BJ (cell line): ENCODE measurements at regions not wholly inside any gene's neighbourhood (a gene's known extent, or its start where the extent isn't known, plus 50 kb on each side); places are given as distances from the start of the nearest gene placed in this dataset.

Source experiments
- CTCF ChIA-PET: fragments of 350-600 bp; formaldehyde crosslinking; extraction: SDS; loops from one replicate; lab custom pipeline; 2021; ENCODE audit warnings: antibody characterized with exemption, inconsistent platforms; lab: Yijun Ruan, JAX
- POLR2A ChIA-PET: fragments of 300-600 bp; sonication (Branson Sonifier 250); formaldehyde crosslinking; extraction: SDS; loops from one replicate; lab custom pipeline; 2021; ENCODE audit warnings: antibody characterized with exemption; lab: Charles Lee
- DNase-seq: peaks from one replicate; pipeline ENCODE4 v3.0.0-alpha.2; 2011; ENCODE audit warnings: low read depth
- H3K27me3 ChIP-seq: 2 replicates; pipeline ENCODE4 v1.6.0; 2011; ENCODE audit warnings: low read length; ENCODE audit not compliant: control insufficient read depth, insufficient read depth
- H3K36me3 ChIP-seq: 2 replicates; pipeline ENCODE4 v1.5.1; 2011; ENCODE audit warnings: low read length; ENCODE audit not compliant: control insufficient read depth, insufficient read depth
- H3K4me3 ChIP-seq: 2 replicates; pipeline ENCODE4 v1.5.1; 2011; ENCODE audit warnings: low read depth, mild to moderate bottlenecking, control low read depth, low read length
- CTCF ChIP-seq: IDR thresholded peaks from 2 replicates; pipeline ENCODE4 v1.5.1; 2011; ENCODE audit warnings: low read depth, mild to moderate bottlenecking, control low read depth, inconsistent platforms, low read length, moderate library complexity; ENCODE audit not compliant: insufficient read depth

GRCh38 chr14:29339494-29340172 lies 573.0 kb downstream of the FOXG1 start:
- CTCF ChIA-PET: no interaction called here
- POLR2A ChIA-PET: no interaction called here
- H3K36me3 ChIP-seq: no peaks in the 10 kb centered on the region
- H3K4me3 ChIP-seq: no peak overlapping the region
- no peaks in the 10 kb centered on the region for H3K27me3 ChIP-seq
- TF ChIP-seq CTCF: no peak
- no peak for DNase-seq

DNA sequence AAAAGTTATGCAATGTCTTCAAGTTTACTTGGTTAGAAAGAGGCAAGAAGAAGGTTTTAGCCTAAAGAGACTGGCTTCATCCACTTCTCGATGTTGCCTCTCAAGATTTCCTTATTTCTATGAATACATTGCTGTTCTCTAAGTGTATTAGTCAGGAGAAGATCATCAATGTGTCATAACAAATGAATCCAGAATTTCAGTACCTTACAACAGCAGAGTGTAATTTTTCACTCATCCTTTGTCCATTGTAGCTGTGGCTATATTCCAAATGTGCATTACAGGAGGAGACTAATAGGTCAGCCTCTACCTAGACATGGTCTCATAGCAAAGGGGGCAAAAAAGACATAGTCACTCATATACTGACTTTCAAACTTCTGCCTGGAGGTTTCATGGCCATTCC lies 579.1 kb downstream of the PRKD1 start:
- TF ChIP-seq CTCF: no peak
- CTCF ChIA-PET: no interaction called here
- H3K4me3 ChIP-seq: no peak overlapping the region
- DNase-seq: no peak
- H3K27me3 ChIP-seq: no peaks in the 10 kb centered on the region
- POLR2A ChIA-PET: no interaction called here
- H3K36me3 ChIP-seq: no peaks in the 10 kb centered on the region

DNA sequence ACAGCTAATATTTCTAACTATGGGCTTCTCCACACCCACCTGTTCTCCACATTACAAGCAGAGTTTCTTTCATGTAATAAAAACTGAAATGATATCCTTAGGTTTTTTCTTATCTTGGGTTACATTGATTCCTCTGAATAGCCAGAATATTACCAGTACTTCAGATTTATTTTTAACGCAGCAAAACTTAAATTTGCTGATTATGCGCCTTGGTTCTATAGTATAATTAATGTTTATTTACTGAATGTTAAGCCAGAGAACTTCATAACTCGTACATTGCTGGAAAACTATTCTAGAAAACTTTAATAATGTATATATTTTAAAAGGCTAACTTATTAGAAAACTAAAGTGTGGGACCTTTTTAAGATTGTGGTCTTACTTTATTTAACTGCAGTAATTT lies 577.2 kb downstream of the PRKD1 start:
- ChIA-PET POLR2A (no interaction called here), CTCF (no interaction called here)
- Histone ChIP-seq H3K4me3 (no peak overlapping the region), H3K36me3 (no peaks in the 10 kb centered on the region), H3K27me3 (no peaks in the 10 kb centered on the region)
- TF ChIP-seq CTCF: no peak
- no peak for DNase-seq

DNA sequence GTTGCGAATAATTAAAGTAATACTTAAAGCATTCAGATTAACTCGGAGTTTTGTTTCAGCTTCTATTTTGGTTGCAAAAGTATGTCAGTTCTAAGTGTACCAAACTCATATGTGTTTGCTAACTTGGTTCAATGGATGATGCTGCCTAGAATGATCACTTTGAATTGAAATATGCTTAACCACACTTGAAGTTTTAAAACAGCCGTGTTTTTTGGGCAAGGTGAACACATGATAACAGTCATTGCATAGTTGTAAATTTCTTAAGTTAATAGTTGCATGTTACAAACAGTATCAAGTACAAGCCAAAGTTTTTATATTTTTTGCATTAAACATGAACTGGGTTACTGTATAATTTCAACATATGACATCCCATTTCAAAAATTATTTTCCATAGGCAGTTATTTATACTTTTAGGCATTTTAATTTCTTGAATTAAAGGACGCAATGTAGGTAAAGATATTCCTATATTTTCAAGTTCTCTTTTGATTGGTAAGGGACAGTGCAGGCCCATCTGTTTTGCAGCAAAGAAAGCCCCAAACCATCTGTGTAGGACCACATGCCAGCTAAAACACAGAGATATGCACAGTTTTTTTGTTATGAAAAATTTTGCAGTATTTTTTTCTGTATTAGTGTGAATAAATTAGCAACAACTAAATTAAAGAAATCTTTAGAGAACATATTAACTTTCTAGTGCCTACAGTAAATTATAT lies 575.5 kb downstream of the PRKD1 start:
- no peak overlapping the region for H3K4me3 ChIP-seq
- DNase-seq: no peak
- H3K36me3 ChIP-seq: no peaks in the 10 kb centered on the region
- ChIA-PET CTCF (interaction anchor here (1.1 kb wide), 1 partner anchor 50 kb away, joined by 3 read pairs; no protein-coding TSS in a partner anchor), POLR2A (interaction anchor here (0.6 kb wide), 1 partner anchor 330 kb away, joined by 3 read pairs; no protein-coding TSS in a partner anchor)
- H3K27me3 ChIP-seq: no peaks in the 10 kb centered on the region
- TF ChIP-seq CTCF: no peak

GRCh38 chr14:29352706-29353080 lies 575.0 kb downstream of the PRKD1 start:
- H3K27me3 ChIP-seq: no peaks in the 10 kb centered on the region
- TF ChIP-seq CTCF: no peak
- CTCF ChIA-PET: interaction anchor here (1.1 kb wide), 1 partner anchor 51 kb away, joined by 3 read pairs; no protein-coding TSS in a partner anchor
- DNase-seq: no peak
- POLR2A ChIA-PET: interaction anchor here (0.6 kb wide), 1 partner anchor 330 kb away, joined by 3 read pairs; no protein-coding TSS in a partner anchor
- no peaks in the 10 kb centered on the region for H3K36me3 ChIP-seq
- no peak overlapping the region for H3K4me3 ChIP-seq
